Activated naive CD8-positive, alpha-beta T cell treated with anti-CD3 and anti-CD28 coated beads, Interleukin-2, amount 50 U/mL, for 24 hours (primary cell): ENCODE measurements at regions not wholly inside any gene's neighbourhood (a gene's known extent, or its start where the extent isn't known, plus 50 kb on each side); places are given as distances from the start of the nearest gene placed in this dataset.

Experiments
- ATAC-seq: fragments of 150-1000 bp; cut with Tn5 transposase; one replicate; pipeline ENCODE4 v1.10.0; 2021
- DNase-seq: peaks from one replicate; pipeline ENCODE4 v3.0.0; 2021
- H3K27ac Mint-ChIP-seq: one replicate; pipeline ENCODE4 v1.8.0; 2021; ENCODE audit warnings: mild to moderate bottlenecking, mixed read lengths
- H3K27me3 Mint-ChIP-seq: one replicate; pipeline ENCODE4 v1.8.0; 2021; ENCODE audit warnings: mixed read lengths
- H3K36me3 Mint-ChIP-seq: one replicate; pipeline ENCODE4 v1.8.0; 2021; ENCODE audit warnings: low read depth, mixed read lengths
- H3K4me1 Mint-ChIP-seq: one replicate; pipeline ENCODE4 v1.8.0; 2021; ENCODE audit warnings: mixed read lengths
- H3K4me3 Mint-ChIP-seq: one replicate; pipeline ENCODE4 v1.8.0; 2021; ENCODE audit warnings: mild to moderate bottlenecking, moderate library complexity, mixed read lengths
- H3K9me3 Mint-ChIP-seq: one replicate; pipeline ENCODE4 v1.8.0; 2021; ENCODE audit warnings: mixed read lengths

DNA sequence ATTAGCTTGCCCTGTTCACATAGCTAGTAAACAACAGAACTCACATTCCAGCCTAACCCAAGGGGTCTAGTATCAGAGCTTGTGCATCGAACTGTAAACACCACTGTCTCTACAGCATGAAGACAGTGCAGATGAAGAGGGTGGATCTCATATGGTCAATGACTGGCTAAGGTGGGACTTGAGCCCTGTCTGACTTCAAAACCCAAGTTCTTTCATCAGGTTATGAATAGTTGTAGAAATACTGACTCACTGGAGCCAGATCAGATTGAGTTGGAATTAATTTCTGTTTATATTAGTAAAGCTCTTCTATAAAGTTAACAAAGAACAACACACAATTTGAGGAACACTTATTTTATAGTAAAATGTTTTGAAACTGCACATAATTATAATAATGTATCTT, 161.7 kb upstream of the ARHGAP20 start:
- ATAC-seq (no peak), DNase-seq (no peak)
- Mint-ChIP-seq H3K36me3 (no peaks in the 10 kb centered on the region), H3K4me1 (no peaks in the 10 kb centered on the region), H3K27ac (no peak overlapping the region), H3K9me3 (no peaks in the 10 kb centered on the region), H3K27me3 (peaks cover 2% of the 10 kb centered on the region), H3K4me3 (no peak overlapping the region)

DNA sequence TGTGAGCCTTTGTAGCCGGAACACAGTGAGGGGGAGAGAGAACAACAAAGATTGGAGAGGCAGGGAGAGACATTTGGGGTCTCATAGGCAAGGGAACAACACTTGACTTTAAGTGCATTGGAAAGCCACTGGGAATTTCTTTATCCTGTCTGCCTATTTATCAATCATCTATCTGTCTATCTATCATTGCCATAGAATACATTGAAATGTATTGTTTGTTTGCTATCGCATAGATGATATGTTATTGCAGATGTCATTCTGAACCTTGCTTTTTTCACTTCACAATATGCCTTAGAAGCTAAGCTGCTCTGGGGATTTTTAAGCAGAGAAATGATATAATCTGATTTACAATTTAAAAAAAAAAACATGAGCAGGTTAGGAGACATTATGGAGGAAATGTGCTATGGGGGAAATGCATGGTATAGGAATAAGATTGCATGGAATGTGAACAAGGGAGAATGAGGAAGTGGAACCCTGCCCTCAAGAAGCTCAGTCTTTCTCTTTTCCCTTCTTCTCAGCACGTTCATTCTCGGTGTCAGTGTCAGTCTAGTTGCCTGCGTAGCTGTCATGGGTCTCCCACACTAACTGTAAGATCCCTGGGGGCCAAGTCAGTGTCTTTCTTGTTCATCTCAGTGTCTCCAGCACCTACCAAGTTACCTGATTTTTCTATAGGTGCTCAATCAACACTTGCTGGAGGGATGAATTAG, 158.7 kb upstream of the ARHGAP20 start:
- no peaks in the 10 kb centered on the region for H3K9me3 Mint-ChIP-seq
- H3K4me3 Mint-ChIP-seq, result no peak overlapping the region
- no peak for DNase-seq
- no peaks in the 10 kb centered on the region for H3K4me1 Mint-ChIP-seq
- no peaks in the 10 kb centered on the region for H3K36me3 Mint-ChIP-seq
- no peak for ATAC-seq
- H3K27ac Mint-ChIP-seq, result no peak overlapping the region
- H3K27me3 Mint-ChIP-seq, result peaks cover 4% of the 10 kb centered on the region

DNA sequence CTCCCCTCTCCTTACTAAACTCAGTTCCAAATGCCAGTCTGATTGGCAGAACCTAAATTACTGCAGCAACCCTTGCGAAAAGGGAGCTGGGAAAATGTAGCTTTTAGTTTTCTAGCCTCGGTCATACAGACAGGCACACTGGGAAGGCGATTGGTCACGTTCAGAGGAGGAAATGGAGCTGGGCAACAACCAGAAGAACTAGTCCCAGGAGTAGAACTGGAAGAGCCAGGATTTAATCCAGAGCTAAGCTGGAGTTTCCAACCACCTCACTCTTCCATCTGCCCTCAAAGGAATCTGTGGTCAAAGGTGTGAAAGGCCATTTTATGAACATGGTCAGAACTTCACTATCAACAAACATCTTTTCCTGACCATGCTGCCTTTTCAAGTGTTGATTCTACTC, 155.7 kb upstream of the ARHGAP20 start:
- DNase-seq (no peak), ATAC-seq (no peak)
- no peaks in the 10 kb centered on the region for H3K36me3 Mint-ChIP-seq

DNA sequence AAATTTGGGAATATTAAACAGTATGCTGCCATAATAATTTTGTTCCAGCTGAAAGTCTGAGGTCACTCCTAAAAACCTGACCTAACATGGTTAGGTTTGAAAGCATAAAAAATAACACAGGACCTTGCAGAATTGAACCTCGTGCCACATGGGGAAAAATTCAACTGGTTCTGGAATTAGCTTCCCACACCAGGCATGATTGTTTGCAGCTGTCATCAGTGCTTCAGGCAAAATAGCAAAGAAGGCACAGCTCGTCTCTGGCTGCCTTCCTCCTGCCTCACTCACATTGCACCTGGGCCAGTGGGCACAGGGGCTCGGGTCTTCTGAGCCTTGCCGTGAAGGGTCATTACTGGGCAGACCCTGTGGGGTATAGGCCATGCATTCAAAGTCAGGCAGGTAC, 153.8 kb upstream of the ARHGAP20 start:
- Mint-ChIP-seq H3K27me3 (peaks cover 4% of the 10 kb centered on the region), H3K4me1 (no peaks in the 10 kb centered on the region), H3K27ac (no peak overlapping the region), H3K9me3 (no peaks in the 10 kb centered on the region), H3K4me3 (no peak overlapping the region), H3K36me3 (no peaks in the 10 kb centered on the region)
- no peak for DNase-seq
- ATAC-seq, result no peak

More for the DNA sequence above, 155.7 kb upstream of the ARHGAP20 start:
- Mint-ChIP-seq H3K4me1 (no peaks in the 10 kb centered on the region), H3K9me3 (no peaks in the 10 kb centered on the region), H3K27me3 (peaks cover 4% of the 10 kb centered on the region), H3K27ac (no peak overlapping the region), H3K4me3 (no peak overlapping the region)

DNA sequence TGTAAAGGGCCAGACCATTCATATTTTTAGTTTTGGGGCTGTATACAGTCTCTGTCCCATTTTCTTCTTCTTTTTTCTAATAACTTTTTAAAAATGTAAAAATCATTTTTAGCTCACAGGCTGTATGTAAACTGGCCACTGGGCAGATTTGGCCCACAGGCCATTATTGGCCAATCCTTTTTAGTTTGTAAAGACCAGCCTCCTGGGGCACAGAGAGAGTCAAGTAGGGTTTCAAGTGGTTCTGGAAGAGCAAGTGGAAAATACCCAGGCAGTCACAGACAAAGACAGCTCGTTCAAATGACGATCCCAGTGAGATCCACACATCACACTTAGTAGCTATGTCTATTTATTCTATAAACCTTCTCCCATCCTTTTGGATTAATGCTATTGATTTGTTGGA, 150.2 kb upstream of the ARHGAP20 start:
- DNase-seq, result no peak
- ATAC-seq, result no peak
- Mint-ChIP-seq H3K36me3 (no peaks in the 10 kb centered on the region), H3K27me3 (no peaks in the 10 kb centered on the region), H3K4me3 (no peak overlapping the region), H3K4me1 (no peaks in the 10 kb centered on the region), H3K9me3 (no peaks in the 10 kb centered on the region), H3K27ac (no peak overlapping the region)

DNA sequence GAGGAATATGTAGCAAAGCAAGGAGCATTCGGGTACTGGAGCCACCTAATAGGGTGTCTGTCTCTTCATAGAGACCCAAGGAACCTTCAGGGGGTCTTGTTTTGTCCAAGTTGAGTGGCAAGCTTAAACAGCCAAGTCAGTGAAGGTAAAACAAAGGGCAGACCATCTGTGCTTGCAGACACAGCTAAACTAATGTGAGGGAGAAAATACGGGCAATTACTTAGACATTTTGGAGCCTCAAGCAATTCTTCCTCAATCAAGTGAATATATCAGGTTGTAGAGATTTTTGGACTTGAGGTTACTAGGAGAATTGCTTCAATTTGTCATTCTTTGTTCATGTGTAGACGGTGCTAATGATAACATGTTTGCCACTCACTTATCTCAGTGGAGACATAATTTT, 148.2 kb upstream of the ARHGAP20 start:
- Mint-ChIP-seq H3K27ac (no peak overlapping the region), H3K36me3 (no peaks in the 10 kb centered on the region), H3K4me1 (no peaks in the 10 kb centered on the region), H3K27me3 (no peaks in the 10 kb centered on the region), H3K9me3 (no peaks in the 10 kb centered on the region), H3K4me3 (no peak overlapping the region)
- DNase-seq (no peak), ATAC-seq (no peak)

DNA sequence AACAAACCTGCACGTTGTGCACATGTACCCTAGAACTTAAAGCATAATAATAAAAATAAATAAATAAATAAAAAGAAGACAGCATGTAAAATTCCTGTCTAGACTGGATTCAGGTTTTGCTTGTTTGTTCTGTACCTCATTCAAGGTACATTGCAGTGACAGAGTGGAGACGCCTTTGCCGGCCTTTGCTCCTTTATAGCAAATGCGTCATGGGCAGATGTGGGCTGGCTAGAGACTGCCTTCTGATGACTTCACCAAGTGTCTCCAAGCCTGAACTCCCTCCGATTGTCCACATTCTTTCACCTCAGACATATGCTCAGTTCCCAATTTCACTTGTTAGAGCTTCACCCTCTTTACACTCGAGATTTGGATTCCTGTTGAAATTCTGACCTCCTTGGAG, 147.8 kb upstream of the ARHGAP20 start:
- Mint-ChIP-seq H3K9me3 (no peaks in the 10 kb centered on the region), H3K36me3 (no peaks in the 10 kb centered on the region), H3K27me3 (no peaks in the 10 kb centered on the region), H3K4me3 (no peak overlapping the region), H3K4me1 (no peaks in the 10 kb centered on the region), H3K27ac (no peak overlapping the region)
- DNase-seq (no peak), ATAC-seq (no peak)

DNA sequence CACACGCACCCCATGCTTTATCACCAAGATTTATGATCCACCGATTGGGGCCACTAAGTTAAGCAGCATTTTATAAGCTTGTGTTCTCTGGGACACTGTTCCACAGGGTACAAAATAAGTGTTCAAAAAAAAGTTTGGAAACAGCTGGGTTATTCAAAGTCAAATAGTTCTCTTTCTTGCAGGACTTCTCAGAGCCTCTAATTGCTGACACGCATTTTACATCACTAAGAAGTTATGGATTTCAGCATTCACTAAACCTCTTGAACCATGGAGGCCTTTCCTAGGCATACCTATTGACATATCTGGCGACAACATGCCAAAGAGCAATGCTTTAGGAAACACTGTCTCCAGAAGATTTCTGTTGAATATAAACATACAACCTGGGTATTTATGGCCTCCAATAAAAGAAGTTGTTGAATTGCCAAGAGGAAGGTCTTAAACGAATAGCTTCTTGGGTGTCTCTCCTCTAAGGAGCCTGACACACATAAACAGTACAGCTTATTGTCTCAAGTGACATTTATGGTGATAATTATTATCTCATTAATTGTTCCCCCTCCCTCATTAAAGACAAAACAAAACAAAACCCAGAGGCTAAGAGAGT, 147.1 kb upstream of the ARHGAP20 start:
- Mint-ChIP-seq H3K27me3 (no peaks in the 10 kb centered on the region), H3K4me1 (no peaks in the 10 kb centered on the region)
- ATAC-seq, result no peak

DNA sequence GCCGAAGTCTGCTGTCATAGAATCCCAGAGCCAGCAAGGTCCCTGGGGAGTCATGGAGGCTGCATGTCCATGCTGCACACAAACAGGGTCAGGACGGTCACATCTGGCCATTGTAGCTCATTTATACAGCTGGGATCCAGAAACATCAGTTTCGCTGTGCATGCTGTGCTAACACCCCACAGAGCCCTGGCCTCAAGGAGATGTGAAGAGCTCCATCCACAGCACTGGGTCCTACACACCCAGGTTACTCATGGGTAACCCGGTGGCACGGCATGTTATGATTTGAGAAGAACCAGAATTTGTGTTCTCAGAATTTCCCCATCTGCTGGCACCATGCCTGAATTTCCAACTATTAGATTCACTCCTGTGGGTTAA, 146.3 kb upstream of the ARHGAP20 start:
- H3K4me3 Mint-ChIP-seq, result no peak overlapping the region
- no peak overlapping the region for H3K27ac Mint-ChIP-seq
- H3K27me3 Mint-ChIP-seq, result no peaks in the 10 kb centered on the region
- no peaks in the 10 kb centered on the region for H3K9me3 Mint-ChIP-seq
- ATAC-seq, result no peak
- no peak for DNase-seq
- no peaks in the 10 kb centered on the region for H3K4me1 Mint-ChIP-seq
- H3K36me3 Mint-ChIP-seq, result no peaks in the 10 kb centered on the region

More for the DNA sequence above, 147.1 kb upstream of the ARHGAP20 start:
- Mint-ChIP-seq H3K4me3 (no peak overlapping the region), H3K27ac (no peak overlapping the region), H3K9me3 (no peaks in the 10 kb centered on the region), H3K36me3 (no peaks in the 10 kb centered on the region)
- DNase-seq, result no peak

DNA sequence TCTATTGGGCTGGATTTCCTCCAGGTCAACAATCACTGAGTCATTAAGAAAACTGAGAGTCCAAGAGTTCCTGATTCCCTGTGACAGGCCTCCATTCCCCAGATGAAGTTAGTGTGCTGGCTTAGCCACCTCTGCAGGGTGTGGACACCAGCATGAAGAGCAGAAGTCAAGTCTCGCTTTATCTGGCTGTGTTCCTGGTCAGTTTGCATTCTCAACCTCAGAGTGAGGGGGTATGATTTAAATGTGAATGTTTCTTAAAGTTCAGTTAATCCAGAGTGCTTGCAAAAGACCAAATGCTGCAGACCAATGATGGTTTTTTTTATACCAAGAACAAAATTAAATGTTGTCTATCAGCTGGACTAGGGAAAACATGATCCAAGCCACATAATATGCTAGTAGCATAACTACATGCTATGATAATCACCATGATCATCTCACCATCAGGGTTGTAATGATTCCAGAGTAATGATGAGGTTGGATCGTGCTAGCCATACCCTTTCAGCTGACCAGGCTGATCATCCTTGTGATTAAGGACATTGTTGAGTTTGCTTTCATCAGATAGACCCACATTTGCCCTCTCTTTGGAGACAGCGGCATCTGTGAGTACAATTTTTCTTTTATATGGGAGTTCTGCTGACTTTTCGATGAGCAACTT, 145.8 kb upstream of the ARHGAP20 start:
- Mint-ChIP-seq H3K4me3 (no peak overlapping the region), H3K4me1 (no peaks in the 10 kb centered on the region), H3K27me3 (no peaks in the 10 kb centered on the region), H3K9me3 (no peaks in the 10 kb centered on the region), H3K36me3 (no peaks in the 10 kb centered on the region), H3K27ac (no peak overlapping the region)
- no peak for ATAC-seq
- no peak for DNase-seq

DNA sequence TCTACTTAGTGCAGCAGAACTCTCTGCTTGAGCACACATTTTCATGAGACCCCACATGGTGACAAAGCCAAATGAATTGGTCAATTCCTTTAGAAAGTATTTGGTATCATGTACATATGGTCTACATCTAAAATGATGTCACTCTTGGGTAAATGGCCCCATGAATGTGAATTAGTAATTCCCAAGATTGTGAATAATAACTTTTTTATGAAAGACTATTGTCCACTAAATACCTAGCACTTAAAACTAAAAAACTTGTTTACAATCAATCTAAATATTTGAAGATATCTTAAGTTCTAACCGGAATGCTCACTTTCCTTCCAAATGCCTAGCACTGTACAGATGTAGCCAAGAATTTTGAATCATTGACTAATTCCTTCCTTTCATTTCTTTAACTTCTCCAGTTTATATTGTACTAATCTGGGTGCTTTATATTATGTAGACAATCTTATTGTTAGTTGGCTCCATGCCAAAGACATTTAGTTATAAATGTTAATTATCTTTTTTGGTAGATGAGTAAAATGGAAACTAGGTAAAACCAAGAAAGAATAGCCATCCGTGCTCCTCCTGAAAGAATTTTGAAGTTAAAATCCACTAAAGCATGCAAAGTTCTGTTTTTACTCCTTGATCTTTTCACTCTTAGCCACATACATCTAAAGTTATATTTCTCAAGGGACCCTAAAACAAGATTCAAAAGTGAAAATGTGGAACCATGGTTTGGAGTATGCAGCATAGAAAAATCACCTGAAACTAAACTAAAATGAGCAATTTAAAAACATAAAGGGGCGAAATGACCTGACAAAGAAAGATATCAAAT, 145.0 kb upstream of the ARHGAP20 start:
- H3K36me3 Mint-ChIP-seq, result no peaks in the 10 kb centered on the region
- H3K4me1 Mint-ChIP-seq, result no peaks in the 10 kb centered on the region
- ATAC-seq, result no peak
- H3K9me3 Mint-ChIP-seq, result no peaks in the 10 kb centered on the region
- H3K27ac Mint-ChIP-seq, result no peak overlapping the region
- no peaks in the 10 kb centered on the region for H3K27me3 Mint-ChIP-seq
- H3K4me3 Mint-ChIP-seq, result no peak overlapping the region
- no peak for DNase-seq

DNA sequence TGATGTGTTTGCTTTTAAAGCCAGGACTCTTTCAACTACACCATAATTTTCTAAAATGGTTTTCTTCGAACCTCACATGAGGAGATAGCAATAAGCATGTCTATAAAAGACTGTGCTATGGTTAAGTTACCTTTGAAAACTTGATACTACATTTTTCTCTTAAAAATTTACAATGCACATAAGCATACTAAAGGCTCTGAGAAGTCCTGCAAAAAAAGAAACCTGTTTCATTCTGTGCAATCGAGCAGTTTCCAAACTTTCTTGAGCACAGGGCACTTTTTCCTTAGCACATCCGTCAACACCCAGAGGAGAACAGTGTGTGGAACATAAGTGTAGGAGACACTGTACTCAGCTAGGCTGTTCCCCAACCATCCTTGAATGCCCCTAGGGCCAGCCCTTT, 144.1 kb upstream of the ARHGAP20 start:
- Mint-ChIP-seq H3K27me3 (no peaks in the 10 kb centered on the region), H3K27ac (no peak overlapping the region), H3K4me1 (no peaks in the 10 kb centered on the region), H3K9me3 (no peaks in the 10 kb centered on the region), H3K4me3 (no peak overlapping the region), H3K36me3 (no peaks in the 10 kb centered on the region)
- DNase-seq (no peak), ATAC-seq (no peak)

DNA sequence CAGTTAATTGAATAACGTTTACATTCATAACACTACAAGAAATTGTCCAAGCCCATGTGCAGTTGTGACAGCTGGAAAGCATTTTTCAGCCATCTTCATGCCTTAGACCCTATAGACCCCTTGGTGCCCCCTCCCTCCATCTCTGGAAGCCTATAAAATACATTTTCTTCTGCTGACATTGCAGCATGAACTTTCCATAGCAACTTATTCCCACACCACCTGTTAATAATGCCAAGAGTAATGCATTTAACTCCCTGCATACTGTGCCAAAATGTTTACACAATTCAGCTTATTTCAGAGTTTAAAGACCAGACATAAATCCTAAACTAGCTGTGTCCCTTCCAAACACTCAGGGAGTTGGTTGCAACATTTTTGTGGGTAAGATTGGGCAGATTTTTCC, 143.0 kb upstream of the ARHGAP20 start:
- DNase-seq (no peak), ATAC-seq (no peak)
- no peak overlapping the region for H3K27ac Mint-ChIP-seq
- no peaks in the 10 kb centered on the region for H3K4me1 Mint-ChIP-seq
- no peak overlapping the region for H3K4me3 Mint-ChIP-seq
- H3K9me3 Mint-ChIP-seq, result no peaks in the 10 kb centered on the region
- no peaks in the 10 kb centered on the region for H3K36me3 Mint-ChIP-seq
- no peaks in the 10 kb centered on the region for H3K27me3 Mint-ChIP-seq

DNA sequence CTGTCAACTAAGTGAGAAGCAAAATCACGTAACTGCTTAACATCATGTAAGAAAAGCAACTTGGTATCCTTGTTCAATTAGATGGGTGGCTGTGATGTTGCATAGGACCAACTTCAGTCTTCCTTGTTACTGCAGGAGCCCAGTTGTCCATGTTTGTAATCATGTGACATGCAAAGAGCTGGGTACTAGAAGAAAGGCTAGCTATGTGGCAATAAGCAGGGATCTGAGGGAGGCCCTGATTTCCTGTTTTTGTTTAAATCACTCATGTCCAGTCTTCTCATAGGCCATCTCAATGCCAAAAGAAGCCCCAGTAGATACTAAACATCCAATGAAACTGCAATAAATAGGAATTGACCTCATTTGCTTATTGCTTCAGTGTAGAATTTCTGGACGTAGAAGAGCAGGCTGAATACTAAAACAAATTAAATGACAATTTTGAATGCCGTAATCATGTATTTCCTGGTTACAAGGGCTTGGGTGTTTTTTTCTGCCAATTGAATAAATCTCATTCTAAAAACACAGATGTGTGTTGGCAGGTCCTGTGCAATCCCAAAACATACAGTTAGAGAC, 140.8 kb upstream of the ARHGAP20 start:
- no peak overlapping the region for H3K4me3 Mint-ChIP-seq

More for the DNA sequence above, 140.8 kb upstream of the ARHGAP20 start:
- no peaks in the 10 kb centered on the region for H3K27me3 Mint-ChIP-seq
- ATAC-seq, result no peak
- no peaks in the 10 kb centered on the region for H3K9me3 Mint-ChIP-seq
- H3K4me1 Mint-ChIP-seq, result no peaks in the 10 kb centered on the region
- no peak for DNase-seq
- no peak overlapping the region for H3K27ac Mint-ChIP-seq
- H3K36me3 Mint-ChIP-seq, result no peaks in the 10 kb centered on the region
